ENCODE measurements at regions not wholly inside any gene's neighbourhood (a gene's known extent, or its start where the extent isn't known, plus 50 kb on each side); places are given as distances from the start of the nearest gene placed in this dataset.
A peak's percentile ranks its signal among the peaks of the same experiment; 100 is the strongest.

- peak; percentile 53 for DNase-seq
- intact Hi-C loops (cut with DNase I), result loop anchor here (5.0 kb wide), 1 partner anchor 95 kb away; the partner anchor contains the start of gene ZFP36L2
Observed at GRCh38 chr2:43132683-43133301, 93.6 kb downstream of the ZFP36L2 start.

GRCh38 chr2:43131890-43132682, 94.3 kb downstream of the ZFP36L2 start:
- DNase-seq, result no peak
- intact Hi-C loops (cut with DNase I), result loop anchor here (5.0 kb wide), 1 partner anchor 95 kb away; the partner anchor contains the start of gene ZFP36L2
- ATAC-seq (ENCODE audit: poor library complexity), result no peak

More at GRCh38 chr2:43132683-43133301, 93.6 kb downstream of the ZFP36L2 start:
- ATAC-seq (ENCODE audit: poor library complexity), result no peak

- ATAC-seq (ENCODE audit: poor library complexity), result peak; percentile 45
- intact Hi-C loops (cut with DNase I), result loop anchor here (5.0 kb wide), 1 partner anchor 96 kb away; the partner anchor contains the start of gene ZFP36L2
Observed at GRCh38 chr2:43131051-43131889, 95.1 kb downstream of the ZFP36L2 start.

GRCh38 chr2:43130548-43130875, 95.9 kb downstream of the ZFP36L2 start:
- ATAC-seq (ENCODE audit: poor library complexity) (no peak), DNase-seq (no peak)
- intact Hi-C loops (cut with DNase I), result loop anchor here (5.0 kb wide), 1 partner anchor 97 kb away; the partner anchor contains the start of gene ZFP36L2

More at GRCh38 chr2:43131051-43131889, 95.1 kb downstream of the ZFP36L2 start:
- peak; percentile 82 for DNase-seq

GRCh38 chr2:43129676-43130547, 96.5 kb downstream of the ZFP36L2 start:
- peak; percentile 79 for DNase-seq
- peak; percentile 49 for ATAC-seq (ENCODE audit: poor library complexity)
- intact Hi-C loops (cut with DNase I), result loop anchor here (5.0 to 10.0 kb wide), 3 partner anchors 97 to 355 kb away; partner anchors contain the start of gene ZFP36L2

GRCh38 chr2:43128559-43128955, 97.8 kb downstream of the ZFP36L2 start:
- intact Hi-C loops (cut with DNase I), result loop anchor here (10.0 kb wide), 2 partner anchors 154 to 356 kb away; no protein-coding TSS in a partner anchor
- no peak for ATAC-seq (ENCODE audit: poor library complexity)
- DNase-seq, result no peak

- intact Hi-C loops (cut with DNase I), result loop anchor here (10.0 kb wide), 2 partner anchors 153 to 357 kb away; no protein-coding TSS in a partner anchor
- DNase-seq (no peak), ATAC-seq (ENCODE audit: poor library complexity) (no peak)
Observed at GRCh38 chr2:43127941-43128558, 98.4 kb downstream of the ZFP36L2 start.

DNA sequence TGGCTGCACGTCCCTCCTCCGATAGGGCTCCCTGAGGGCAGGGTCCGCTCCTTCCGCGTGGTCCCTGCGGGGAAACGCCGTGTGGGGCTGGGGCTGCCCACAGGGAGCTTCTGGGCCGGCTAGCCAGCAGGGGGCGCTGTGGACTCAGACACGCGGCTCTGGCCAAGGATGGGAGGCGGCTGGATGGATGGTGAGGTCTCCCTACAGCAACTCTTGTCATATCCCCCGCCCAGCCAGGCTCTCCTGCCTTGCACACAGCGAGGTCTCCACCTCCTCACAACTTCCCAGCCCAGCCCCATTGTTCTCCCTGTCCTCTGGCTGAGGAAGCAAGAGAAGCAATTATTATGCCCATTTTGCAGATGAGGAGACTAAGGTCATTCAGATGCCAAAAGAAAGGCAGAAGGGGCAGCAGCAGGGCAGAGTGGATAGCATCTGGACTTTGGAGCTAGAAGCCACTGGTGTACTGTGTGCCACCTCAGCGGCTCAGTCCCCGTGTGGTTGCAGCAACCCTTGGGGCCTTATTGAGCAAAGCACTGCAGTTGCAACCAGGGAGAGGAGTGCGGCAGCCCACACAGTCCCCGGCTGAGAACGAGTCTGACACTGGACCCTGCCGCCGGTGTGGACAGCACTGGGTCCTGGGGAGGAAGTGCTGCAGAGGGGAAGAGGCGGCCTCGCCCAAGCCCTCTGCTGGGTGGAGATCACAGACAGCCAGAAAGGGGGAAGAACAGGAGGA, 99.0 kb downstream of the ZFP36L2 start:
- intact Hi-C loops (cut with DNase I), result loop anchor here (10.0 kb wide), 2 partner anchors 153 to 357 kb away; no protein-coding TSS in a partner anchor
- ATAC-seq (ENCODE audit: poor library complexity) (peak; percentile 30), DNase-seq (peak; percentile 87)

DNA sequence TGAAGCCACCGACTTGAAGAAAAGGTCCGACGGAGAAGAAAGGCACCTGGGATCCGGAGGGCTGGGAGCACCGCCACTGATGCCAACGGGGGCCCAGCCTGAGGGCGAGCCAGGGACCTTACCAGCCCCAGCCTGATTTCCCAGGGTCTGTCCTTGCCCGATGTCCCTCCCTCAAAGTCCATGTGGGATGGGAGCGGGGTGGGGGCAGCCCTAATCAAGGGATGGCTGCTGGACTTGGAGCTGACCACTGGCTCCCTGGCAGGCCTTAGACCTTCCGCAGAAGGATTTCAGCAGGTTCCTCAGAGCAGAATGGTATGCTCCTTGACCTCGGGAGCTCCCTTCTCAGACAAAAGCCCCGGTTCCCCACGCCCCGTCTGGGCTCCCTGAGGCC, 99.6 kb downstream of the ZFP36L2 start:
- ATAC-seq (ENCODE audit: poor library complexity) (no peak), DNase-seq (no peak)
- intact Hi-C loops (cut with DNase I), result loop anchor here (10.0 kb wide), 2 partner anchors 152 to 358 kb away; no protein-coding TSS in a partner anchor

- ATAC-seq (ENCODE audit: poor library complexity), result no peak
- no peak for DNase-seq
- intact Hi-C loops (cut with DNase I), result loop anchor here (10.0 kb wide), 2 partner anchors 151 to 359 kb away; no protein-coding TSS in a partner anchor
Observed at GRCh38 chr2:43125090-43125998, 101.1 kb downstream of the ZFP36L2 start.

GRCh38 chr2:43124687-43125057, 101.7 kb downstream of the ZFP36L2 start:
- intact Hi-C loops (cut with DNase I), result loop anchor here (10.0 kb wide), 2 partner anchors 150 to 360 kb away; no protein-coding TSS in a partner anchor
- ATAC-seq (ENCODE audit: poor library complexity) (no peak), DNase-seq (no peak)

DNA sequence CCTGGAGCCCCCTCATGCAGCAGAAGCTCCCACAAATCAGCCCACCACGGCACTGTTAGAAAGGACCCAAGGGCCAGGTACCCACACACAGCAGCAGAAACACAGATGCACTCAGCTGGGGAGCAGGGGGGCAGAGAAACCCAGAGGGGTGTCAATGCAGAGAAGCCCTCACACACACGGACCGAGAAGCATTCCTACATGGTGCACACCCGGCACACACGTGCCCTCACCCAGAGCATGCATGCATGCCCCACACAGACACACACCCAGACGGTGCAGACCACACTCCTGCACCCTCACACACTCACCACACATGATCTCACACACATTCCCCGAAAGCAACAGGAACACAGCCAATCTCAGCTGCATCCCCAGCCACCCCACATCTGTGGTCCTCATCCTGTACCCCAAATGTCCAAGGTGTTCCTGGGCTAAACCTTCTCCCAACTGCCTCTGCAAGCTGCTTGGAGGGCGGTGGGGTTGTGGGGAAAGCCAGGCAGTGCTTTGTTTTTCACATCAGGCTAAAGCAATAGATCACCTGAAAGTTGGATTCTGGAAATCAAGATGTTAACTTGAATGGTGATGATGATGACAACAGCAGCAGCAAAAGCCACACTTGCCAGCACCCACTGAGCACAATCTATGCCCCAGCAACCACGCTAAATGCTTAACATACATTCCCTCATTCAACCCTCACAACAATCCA, 102.3 kb downstream of the ZFP36L2 start:
- intact Hi-C loops (cut with DNase I), result loop anchor here (10.0 kb wide), 2 partner anchors 149 to 361 kb away; no protein-coding TSS in a partner anchor
- DNase-seq (no peak), ATAC-seq (ENCODE audit: poor library complexity) (no peak)

- DNase-seq (no peak), ATAC-seq (ENCODE audit: poor library complexity) (no peak)
- intact Hi-C loops (cut with DNase I), result loop anchor here (10.0 kb wide), 2 partner anchors 149 to 361 kb away; no protein-coding TSS in a partner anchor
Observed at GRCh38 chr2:43123486-43123885, 102.9 kb downstream of the ZFP36L2 start.

DNA sequence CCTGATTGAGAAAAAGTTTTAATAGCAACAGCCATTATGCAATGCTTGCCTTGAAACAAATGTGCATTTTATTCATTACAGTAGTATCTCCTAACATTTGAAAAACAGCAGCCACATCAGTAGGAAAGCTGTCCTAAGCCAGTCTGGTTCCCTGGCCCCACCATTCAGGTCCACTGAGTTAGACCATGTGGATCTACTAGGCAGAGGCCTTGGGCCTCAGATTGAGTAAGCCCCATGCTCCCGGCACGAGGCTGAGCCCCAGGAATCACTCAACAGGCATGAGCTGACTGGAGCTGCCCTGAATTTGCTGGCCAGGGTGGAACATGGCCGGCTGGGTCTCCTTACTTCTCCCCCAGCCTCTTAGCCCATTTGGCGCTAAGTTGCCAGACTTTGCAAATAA, 103.4 kb downstream of the ZFP36L2 start:
- DNase-seq (no peak), ATAC-seq (ENCODE audit: poor library complexity) (no peak)
- intact Hi-C loops (cut with DNase I), result loop anchor here (10.0 kb wide), 2 partner anchors 148 to 362 kb away; no protein-coding TSS in a partner anchor

Measured in Right ventricle myocardium superior (tissue), 1 donor.